Left ventricle myocardium superior (tissue), 1 donor: ENCODE measurements at regions not wholly inside any gene's neighbourhood (a gene's known extent, or its start where the extent isn't known, plus 50 kb on each side); places are given as distances from the start of the nearest gene placed in this dataset.

ENCODE experiments used
- ATAC-seq: fragments of 200-7000 bp; cut with Tn5 transposase; one replicate; pipeline ENCODE4 v1.9.1; 2020; ENCODE audit warnings: mild to moderate bottlenecking, moderate library complexity
- DNase-seq: peaks from one replicate; pipeline ENCODE4 v3.0.0-alpha.2; 2020
- intact Hi-C: fragments of 100-400 bp; cut with micrococcal nuclease; formaldehyde crosslinking; loops from one replicate; pipeline ENCODE4 v1.11.0; 2022
- donor health status: DM: no; HTN: yes; CAD: no; lungs with severe emphysema.

GRCh38 chr20:50345712-50346373 lies 155.2 kb downstream of the CEBPB start:
- DNase-seq (no peak), ATAC-seq (peak; percentile 3)
- intact Hi-C loops: no loop called here

GRCh38 chr20:50346374-50347283 lies 156.0 kb downstream of the CEBPB start:
- intact Hi-C loops: no loop called here
- ATAC-seq: peak; percentile 85
- DNase-seq: peak; percentile 91

DNA sequence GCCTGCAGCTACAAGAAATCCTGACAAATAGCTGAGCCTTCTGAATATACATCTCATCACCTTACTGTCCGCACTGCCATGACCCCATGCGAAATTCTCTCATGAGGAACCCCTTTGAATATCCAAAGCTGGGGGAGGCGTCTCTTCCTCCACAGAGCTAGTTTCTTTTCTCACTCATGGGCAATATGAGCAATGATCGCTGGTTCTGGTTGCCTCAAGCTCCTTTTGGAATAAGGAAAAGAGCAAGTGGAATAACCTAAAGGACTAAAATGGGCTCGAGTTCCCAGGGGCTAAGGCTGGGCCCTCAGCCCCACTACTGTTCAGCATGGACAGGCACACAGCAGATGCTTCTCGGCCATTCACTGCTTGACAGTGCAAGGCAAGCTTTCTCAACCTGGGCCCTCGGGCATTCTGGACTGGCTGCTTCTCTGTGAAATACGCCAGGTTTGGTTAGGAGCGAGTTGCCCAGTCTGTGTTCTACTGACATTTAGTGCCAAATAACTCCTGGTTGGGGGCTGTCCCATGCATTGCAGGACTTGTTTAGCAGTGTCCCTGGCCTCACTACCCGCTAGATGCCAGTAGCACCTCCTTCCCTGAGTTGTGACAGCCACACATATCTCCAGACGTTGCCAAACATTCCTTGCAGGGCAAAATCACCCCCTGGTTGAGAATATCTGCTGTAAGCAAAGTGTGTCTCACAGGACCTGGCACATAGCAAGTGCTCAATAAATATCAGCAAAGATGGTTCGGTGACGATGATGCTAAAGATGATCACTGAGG lies 156.8 kb downstream of the CEBPB start:
- ATAC-seq (peak; percentile 1), DNase-seq (no peak)
- intact Hi-C loops: no loop called here

DNA sequence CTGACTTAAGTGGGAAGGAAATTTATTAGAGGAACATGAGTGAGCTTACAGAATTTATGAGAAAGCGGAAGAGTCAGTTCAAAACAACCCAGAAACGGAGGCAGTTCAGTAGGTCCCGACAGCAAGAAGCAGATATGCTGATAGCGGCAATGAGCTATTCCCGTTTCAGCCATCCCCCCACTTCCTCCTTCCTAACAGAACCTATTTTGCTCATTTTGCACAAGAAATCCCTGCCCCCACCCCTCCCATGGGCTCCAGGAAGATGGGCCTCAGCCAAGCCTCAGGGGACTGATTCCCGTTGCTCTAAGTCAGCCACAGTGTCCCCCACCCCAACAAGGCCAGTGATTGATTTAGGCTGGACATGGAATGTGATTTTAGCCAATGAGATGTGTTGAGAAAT lies 157.5 kb downstream of the CEBPB start:
- intact Hi-C loops: no loop called here
- DNase-seq (peak; percentile 57), ATAC-seq (peak; percentile 42)

DNA sequence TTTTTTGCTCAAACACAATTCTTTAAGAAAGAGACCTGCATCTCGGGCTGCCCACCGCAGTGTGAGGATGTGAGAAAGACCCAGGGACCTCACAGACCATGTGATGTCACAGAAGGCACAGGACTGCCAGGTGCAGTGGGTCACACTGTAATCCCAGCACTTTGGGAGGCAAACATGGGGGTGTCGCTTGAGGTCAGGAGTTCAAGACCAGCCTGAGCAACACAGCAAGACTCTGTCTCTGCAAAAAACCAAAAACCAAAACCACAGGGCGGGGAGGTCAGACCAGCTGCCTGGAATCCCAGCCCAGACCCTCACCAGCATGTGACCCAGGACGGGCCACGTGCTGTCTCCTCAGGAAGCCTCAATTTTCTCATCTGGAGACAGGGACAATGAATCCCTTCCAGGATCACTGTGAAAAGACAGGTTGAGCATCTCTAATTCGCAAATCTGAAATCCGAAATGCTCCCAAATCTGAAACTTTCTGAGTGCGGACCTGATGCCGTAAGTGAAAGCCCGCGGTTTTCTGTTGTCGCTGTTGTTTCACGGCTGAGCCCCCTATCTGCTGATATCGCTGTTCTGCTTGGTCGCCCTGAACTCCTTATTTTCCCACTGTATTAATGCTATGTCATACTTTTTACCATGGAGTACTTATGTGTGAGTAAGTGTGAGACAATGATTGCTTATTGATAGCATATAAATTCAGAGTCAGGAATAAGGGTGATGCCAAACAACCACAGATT lies 159.5 kb upstream of the PTPN1 start:
- intact Hi-C loops: no loop called here
- DNase-seq (no peak), ATAC-seq (no peak)

DNA sequence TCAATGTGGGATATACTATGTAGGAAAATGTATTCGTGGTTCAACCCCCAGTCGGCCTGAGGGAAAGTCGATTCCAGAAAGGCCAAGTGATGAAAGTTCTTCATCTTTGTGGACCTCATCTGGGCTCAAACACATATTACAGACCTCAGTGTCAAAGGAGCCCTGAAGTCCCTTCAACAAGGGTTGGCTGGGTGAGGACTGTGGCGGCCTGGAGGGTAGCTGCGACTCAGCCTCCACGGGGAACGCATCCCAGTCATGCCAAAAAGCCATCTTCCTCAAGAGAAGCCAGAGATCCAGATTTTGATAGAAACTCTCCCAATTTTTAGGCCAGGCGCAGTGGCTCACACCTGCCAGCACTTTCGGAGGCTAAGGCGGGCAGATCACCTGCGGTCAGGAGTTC lies 158.6 kb upstream of the PTPN1 start:
- intact Hi-C loops: no loop called here
- DNase-seq: no peak

GRCh38 chr20:50353289-50353961 lies 156.8 kb upstream of the PTPN1 start:
- peak; percentile 71 for ATAC-seq
- peak; percentile 56 for DNase-seq
- intact Hi-C loops: no loop called here

More for the DNA sequence above, 158.6 kb upstream of the PTPN1 start:
- no peak for ATAC-seq

- intact Hi-C loops: no loop called here
- no peak for ATAC-seq
- DNase-seq: no peak
Observed at GRCh38 chr20:50354721-50355589, 155.2 kb upstream of the PTPN1 start.

- intact Hi-C loops: no loop called here
- no peak for DNase-seq
Observed at GRCh38 chr20:50355590-50356524, 154.3 kb upstream of the PTPN1 start.

GRCh38 chr20:50356525-50356885 lies 153.7 kb upstream of the PTPN1 start:
- DNase-seq: no peak

More at GRCh38 chr20:50355590-50356524, 154.3 kb upstream of the PTPN1 start:
- ATAC-seq: no peak

DNA sequence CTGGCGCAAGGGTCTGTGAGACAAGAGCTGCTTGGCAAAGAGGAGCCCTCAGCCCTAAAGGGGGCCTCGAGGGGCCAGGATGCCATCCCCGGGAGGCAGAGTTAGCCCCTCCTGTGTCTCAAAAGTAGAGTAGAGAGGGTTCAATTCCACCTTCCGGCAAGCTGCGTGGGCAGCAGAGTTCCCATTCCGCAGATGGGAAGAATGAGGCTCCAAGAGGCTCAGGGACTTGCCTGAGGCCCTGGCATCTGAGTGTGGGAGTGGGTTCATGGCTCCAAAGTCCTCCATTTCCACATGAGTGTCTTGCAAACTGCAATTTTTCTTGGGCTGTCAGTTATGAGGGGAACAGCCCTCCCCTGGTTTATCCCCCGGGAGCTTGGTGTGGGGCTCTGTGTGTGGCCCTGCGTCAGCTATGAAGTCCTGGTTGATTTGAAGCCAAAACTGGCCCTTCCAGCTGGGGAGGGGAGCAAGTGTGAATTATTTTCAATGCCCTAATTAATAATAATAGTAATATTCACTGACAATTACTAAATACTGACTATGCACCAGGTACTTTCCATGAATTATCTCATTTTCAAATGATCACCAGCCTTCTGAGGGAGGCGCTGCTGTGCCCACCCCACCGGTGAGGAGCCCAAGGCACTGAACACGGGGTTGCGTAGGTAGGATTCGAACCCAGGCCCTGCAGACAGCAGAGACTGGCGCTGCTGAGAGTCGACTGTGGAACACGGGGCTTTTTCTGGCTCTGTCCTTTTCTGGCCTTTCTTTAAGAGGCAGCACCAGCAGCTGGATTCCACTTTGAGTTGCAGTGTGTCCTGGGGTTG lies 153.0 kb upstream of the PTPN1 start:
- no peak for DNase-seq
- intact Hi-C loops: no loop called here

More at GRCh38 chr20:50356525-50356885, 153.7 kb upstream of the PTPN1 start:
- intact Hi-C loops: no loop called here
- ATAC-seq: no peak

DNA sequence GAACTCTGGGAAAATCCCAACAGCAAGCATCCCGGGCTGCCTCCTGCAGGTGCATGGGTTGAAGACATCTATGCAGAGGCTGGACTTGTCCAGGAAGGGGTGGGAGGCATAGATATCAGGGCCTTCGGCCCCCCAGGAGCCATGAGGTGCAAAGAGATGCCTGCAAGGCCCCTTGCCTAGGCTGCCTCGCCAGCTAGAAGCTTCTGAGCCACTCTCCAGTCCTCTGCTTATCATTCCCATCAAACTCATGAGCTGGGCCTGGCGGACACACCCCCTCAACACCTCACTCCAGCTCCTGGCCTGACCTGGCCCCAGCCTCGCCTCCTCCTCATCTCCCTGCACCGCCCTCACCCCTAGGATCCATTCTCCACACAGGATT lies 152.4 kb upstream of the PTPN1 start:
- ATAC-seq: no peak
- no peak for DNase-seq
- intact Hi-C loops: no loop called here

More for the DNA sequence above, 153.0 kb upstream of the PTPN1 start:
- ATAC-seq: no peak

- DNase-seq: no peak
- intact Hi-C loops: no loop called here
- ATAC-seq: no peak
Observed at GRCh38 chr20:50358166-50358565, 152.0 kb upstream of the PTPN1 start.

DNA sequence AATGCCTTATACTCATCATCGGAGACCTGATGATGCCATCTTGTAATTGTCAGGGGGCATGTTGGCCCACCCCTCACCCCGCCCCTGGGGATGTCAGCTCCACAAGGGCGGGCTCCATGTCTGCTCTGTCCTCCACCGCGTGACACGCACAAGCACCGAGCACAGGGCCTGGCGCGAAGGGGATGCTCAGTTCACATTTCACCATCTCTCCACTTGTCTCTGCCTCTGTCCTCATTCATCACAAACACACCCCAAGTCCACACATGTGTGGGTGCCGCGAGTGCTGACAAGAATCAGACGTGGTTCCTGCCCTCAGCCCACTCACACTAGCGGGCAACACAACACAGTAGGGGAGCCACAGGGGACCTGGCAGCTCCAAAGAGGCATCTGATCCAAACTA lies 151.2 kb upstream of the PTPN1 start:
- intact Hi-C loops: no loop called here
- ATAC-seq (no peak), DNase-seq (no peak)

DNA sequence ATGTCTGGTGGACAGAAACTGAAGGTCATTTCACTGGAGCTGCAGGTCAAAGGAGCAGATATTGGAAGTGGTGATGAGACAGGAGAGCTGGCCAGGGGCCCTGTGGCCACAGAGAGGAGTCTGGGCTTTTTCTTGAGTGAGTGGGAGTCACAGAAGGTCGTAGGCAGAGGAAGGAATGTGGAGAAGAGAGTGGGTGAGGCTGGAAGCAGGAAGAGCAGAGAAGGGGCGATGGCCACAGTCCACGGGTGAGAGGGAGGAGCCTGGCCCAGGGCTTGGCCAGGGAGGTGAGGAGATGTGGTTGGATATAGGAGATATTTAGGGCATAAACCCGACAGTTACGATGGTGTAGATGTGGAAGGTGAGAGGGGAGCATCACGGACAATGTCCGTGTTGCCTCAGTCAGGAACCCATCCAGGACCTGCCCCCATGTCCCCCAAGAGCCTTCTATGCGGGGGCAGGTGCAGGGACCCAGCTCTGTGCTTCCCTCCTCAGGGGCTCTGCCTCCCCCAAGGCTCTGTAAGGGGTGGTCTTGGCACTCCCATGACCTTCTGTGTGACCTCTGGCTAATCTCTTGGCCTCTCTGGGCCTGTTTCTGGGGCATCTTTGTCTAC lies 150.5 kb upstream of the PTPN1 start:
- DNase-seq (no peak), ATAC-seq (no peak)
- intact Hi-C loops: no loop called here
